ENCODE measurements at regions not wholly inside any gene's neighbourhood (a gene's known extent, or its start where the extent isn't known, plus 50 kb on each side); places are given as distances from the start of the nearest gene placed in this dataset.

DNA sequence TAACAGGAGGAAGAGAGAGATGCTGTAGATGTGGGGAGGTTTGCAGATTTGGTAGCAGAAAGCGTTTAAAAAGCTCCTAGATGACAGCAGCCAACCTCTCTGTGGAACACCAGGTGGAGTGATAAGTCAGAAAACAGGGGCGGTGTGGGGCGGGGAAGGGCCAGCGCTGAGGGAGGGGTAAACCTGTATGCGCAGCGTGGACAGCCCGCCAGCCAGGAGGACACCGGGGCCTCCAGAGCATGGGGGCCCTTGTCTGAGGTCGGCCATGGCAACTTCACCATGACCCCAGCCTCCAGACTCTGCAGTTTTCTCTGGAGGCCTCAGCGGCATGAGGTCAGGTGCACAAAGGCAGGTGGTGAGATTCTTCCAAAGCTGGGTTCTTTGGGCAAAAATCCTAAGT, 423.7 kb downstream of the BRD1 start:
- TF ChIP-seq POLR2A (IDR thresholded peaks at IDR 0.05) = no peak
- TF ChIP-seq, protein P1, sequence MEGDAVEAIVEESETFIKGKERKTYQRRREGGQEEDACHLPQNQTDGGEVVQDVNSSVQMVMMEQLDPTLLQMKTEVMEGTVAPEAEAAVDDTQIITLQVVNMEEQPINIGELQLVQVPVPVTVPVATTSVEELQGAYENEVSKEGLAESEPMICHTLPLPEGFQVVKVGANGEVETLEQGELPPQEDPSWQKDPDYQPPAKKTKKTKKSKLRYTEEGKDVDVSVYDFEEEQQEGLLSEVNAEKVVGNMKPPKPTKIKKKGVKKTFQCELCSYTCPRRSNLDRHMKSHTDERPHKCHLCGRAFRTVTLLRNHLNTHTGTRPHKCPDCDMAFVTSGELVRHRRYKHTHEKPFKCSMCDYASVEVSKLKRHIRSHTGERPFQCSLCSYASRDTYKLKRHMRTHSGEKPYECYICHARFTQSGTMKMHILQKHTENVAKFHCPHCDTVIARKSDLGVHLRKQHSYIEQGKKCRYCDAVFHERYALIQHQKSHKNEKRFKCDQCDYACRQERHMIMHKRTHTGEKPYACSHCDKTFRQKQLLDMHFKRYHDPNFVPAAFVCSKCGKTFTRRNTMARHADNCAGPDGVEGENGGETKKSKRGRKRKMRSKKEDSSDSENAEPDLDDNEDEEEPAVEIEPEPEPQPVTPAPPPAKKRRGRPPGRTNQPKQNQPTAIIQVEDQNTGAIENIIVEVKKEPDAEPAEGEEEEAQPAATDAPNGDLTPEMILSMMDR (IDR thresholded peaks at IDR 0.05) = no peak
- TF ChIP-seq EP300 (IDR thresholded peaks at IDR 0.05) = no peak
